ENCODE measurements at regions not wholly inside any gene's neighbourhood (a gene's known extent, or its start where the extent isn't known, plus 50 kb on each side); places are given as distances from the start of the nearest gene placed in this dataset.

DNA sequence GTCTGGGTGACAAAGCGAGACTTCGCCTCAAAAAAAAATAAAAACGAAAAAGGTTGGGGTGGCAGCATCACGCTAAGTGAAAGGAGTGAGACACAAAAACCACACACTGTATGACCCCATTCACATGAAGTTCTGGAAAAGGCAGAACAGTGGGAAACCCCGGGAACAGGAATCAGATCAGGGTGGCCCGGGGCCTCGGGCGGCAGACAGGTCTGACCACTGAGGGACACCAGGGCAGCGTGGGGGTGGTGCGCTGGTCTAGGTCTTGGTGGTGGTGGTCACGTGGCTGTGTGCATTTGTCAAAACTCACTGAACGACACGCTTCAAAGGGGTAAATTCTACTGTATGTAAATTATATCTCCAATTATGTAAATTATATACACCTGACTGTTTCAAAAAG lies 79.7 kb upstream of the PRR20G start:
- no peak for DNase-seq (ENCODE audit: low spot score in 2 of 2)
- H3K27ac ChIP-seq, result no peak overlapping the region
- no peak overlapping the region for H3K4me3 ChIP-seq
- H3K36me3 ChIP-seq, result no peaks in the 10 kb centered on the region
- peaks cover 0 to 4% of the 10 kb centered on the region in 2 donors for H3K27me3 ChIP-seq
- H3K9me3 ChIP-seq, result peaks cover 0 to 10% (median 0%) of the 10 kb centered on the region in 4 donors
- H3K4me1 ChIP-seq, result no peaks in the 10 kb centered on the region
- WGBS, 2 donors, result 85 to 89% methylated on average over 13 of the region's 13 CpGs
- TF ChIP-seq EP300 (IDR thresholded peaks at IDR 0.05), result no peak
- TF ChIP-seq CTCF (IDR thresholded peaks at IDR 0.05), result no peak
- TF ChIP-seq POLR2A (IDR thresholded peaks at IDR 0.05), result no peak

DNA sequence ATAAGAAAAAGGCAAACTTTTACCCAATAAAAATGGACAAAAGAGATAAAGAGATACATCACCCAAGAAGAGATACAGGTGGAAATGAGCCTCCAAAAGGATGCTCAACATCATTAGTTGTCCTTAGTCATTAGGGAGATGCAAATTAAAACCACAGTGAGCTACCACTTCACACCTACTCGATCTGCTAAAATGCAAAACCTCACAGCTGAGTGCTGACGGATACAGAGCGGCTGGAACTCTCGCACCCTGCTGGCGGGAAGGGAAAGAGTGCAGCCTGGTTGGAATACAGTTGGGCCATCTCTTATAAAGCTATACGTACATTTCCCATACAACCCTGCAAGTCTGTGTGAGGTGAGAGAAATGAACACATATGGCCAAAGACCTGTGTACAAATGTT lies 78.5 kb upstream of the PRR20G start:
- peaks cover 0 to 4% of the 10 kb centered on the region in 2 donors for H3K27me3 ChIP-seq
- no peak for DNase-seq (ENCODE audit: low spot score in 2 of 2)
- WGBS, 2 donors, result 34 to 35% methylated on average over 6 of the region's 6 CpGs
- no peak overlapping the region for H3K4me3 ChIP-seq
- peaks cover 0 to 15% (median 0%) of the 10 kb centered on the region in 4 donors for H3K9me3 ChIP-seq
- no peak overlapping the region for H3K27ac ChIP-seq
- no peaks in the 10 kb centered on the region for H3K4me1 ChIP-seq
- H3K36me3 ChIP-seq, result no peaks in the 10 kb centered on the region
- TF ChIP-seq POLR2A (IDR thresholded peaks at IDR 0.05) (no peak), CTCF (IDR thresholded peaks at IDR 0.05) (no peak), EP300 (IDR thresholded peaks at IDR 0.05) (no peak)

GRCh38 chr3:127365163-127365798 lies 77.4 kb upstream of the PRR20G start:
- no peak for DNase-seq (ENCODE audit: low spot score in 2 of 2)
- Histone ChIP-seq H3K4me1 (no peaks in the 10 kb centered on the region), H3K4me3 (no peak overlapping the region), H3K9me3 (peaks cover 0 to 20% (median 0%) of the 10 kb centered on the region in 4 donors), H3K27ac (no peak overlapping the region), H3K36me3 (no peaks in the 10 kb centered on the region), H3K27me3 (peaks cover 0 to 4% of the 10 kb centered on the region in 2 donors)
- WGBS, 2 donors, result 76 to 81% methylated on average over 7 of the region's 7 CpGs
- TF ChIP-seq POLR2A (IDR thresholded peaks at IDR 0.05) (no peak), EP300 (IDR thresholded peaks at IDR 0.05) (no peak), CTCF (IDR thresholded peaks at IDR 0.05) (no peak)

GRCh38 chr3:127363891-127364290 lies 76.0 kb upstream of the PRR20G start:
- TF ChIP-seq EP300 (IDR thresholded peaks at IDR 0.05) (no peak), POLR2A (IDR thresholded peaks at IDR 0.05) (no peak), CTCF (IDR thresholded peaks at IDR 0.05) (no peak)
- Histone ChIP-seq H3K27me3 (peaks cover 0 to 4% of the 10 kb centered on the region in 2 donors), H3K27ac (no peak overlapping the region), H3K4me1 (no peaks in the 10 kb centered on the region), H3K36me3 (no peaks in the 10 kb centered on the region), H3K4me3 (no peak overlapping the region), H3K9me3 (peaks cover 0 to 23% (median 0%) of the 10 kb centered on the region in 4 donors)
- 76 to 80% methylated on average over 3 of the region's 3 CpGs for WGBS, 2 donors
- DNase-seq (ENCODE audit: low spot score in 2 of 2), result no peak

DNA sequence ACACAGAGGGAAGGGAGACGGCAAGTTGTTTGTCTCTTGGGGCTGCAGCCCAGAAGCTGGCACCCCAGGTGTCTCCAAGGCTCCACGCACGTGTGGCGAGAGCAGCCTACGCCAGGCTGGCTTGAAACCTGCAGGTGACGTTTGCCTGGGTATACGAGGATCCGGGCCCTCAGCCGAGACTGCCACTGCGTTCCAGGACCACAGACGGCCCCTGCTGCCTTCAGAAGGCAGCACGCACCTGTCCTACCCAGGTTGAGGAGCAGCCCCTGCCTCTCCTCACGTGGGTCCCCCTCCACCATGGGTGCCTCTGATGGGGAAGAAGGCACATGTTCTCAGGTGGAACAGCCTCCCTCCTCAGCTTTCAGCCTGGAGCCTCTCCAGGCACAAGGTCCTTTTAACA lies 75.3 kb upstream of the PRR20G start:
- Histone ChIP-seq H3K36me3 (no peaks in the 10 kb centered on the region), H3K4me1 (no peaks in the 10 kb centered on the region), H3K9me3 (peaks cover 0 to 23% (median 0%) of the 10 kb centered on the region in 4 donors), H3K27ac (no peak overlapping the region), H3K4me3 (no peak overlapping the region), H3K27me3 (no peaks in the 10 kb centered on the region)
- no peak for DNase-seq (ENCODE audit: low spot score in 2 of 2)
- 69 to 76% methylated on average over 9 to 13 of the region's 13 CpGs for WGBS, 2 donors
- TF ChIP-seq CTCF (IDR thresholded peaks at IDR 0.05) (no peak), EP300 (IDR thresholded peaks at IDR 0.05) (no peak), POLR2A (IDR thresholded peaks at IDR 0.05) (no peak)
